ENCODE measurements at regions not wholly inside any gene's neighbourhood (a gene's known extent, or its start where the extent isn't known, plus 50 kb on each side); places are given as distances from the start of the nearest gene placed in this dataset.
A peak's percentile ranks its signal among the peaks of the same experiment; 100 is the strongest.

- DNase-seq (ENCODE audit: low spot score): peak; percentile 34
Measured at GRCh38 chr6:144578385-144579350, 293.5 kb downstream of the UTRN start.

DNA sequence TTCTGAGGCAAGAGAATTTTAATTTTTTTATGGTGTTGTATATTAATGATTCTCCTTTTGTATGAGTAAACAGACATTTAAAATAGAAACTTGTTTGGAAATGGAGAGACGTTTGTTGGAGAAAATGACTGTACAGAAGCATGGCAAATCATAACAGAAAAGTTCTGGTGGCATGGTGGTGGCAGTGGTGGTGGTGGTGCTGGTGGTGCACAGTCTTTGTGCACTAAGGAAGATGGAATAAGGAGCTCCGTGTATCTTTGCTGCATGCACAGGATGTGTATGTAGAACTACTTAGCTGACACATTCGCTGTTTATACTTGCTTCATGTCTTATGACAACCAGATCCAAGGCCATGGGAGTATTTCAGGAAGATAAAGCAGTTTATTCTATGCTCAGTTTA lies 294.9 kb downstream of the UTRN start:
- DNase-seq (ENCODE audit: low spot score): no peak

DNA sequence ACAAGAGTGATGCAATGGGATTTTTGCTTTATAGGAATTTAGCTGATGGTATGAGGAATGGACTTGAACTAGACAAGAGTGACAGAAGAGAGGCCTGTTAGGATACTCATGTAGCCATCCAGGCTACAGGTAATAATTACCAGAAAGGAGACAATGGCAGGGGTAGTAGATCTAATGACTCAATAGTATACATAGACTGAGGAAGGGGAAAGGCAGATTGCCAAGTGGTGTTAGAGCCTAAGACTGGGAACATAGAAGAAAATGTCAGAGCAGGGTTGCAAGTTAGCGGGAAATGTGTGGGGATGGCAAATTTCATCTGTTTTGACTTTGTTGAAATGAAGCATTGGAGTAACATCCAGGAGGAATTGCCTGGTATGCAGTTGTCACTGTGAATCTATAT lies 295.6 kb downstream of the UTRN start:
- DNase-seq (ENCODE audit: low spot score): no peak

DNA sequence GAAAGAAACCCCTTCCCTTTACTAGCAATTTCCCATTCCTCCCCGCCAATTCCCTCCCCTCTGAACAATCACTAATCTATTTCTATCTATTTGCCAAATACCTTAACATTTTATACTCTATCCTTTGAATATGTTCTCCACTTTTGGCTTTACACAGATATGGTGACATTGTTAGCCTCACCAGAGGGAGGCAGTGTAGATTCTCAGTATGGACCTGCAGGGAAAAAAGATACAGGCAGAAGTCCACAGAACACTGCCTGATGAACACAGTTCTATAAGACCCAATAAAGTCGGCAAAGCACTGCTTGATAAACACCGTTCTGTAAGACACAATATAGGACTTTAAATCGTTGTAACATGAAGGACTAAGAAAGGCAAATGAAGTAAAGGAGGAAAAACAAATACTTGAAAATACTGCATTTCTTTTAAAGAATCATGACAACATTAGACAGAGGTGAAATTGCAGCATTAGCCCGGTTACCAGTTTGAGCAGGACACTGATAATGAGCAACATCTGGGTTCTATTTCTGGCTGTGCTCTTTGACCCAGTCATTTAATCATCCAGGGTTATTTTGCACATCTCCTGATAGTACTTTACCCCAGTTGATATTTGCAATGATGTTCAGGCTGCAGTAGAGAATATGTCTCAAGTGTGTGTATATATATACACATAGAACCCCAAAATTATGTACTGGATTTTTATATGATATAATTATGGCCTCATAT lies 296.8 kb downstream of the UTRN start:
- DNase-seq (ENCODE audit: low spot score): peak; percentile 14

DNA sequence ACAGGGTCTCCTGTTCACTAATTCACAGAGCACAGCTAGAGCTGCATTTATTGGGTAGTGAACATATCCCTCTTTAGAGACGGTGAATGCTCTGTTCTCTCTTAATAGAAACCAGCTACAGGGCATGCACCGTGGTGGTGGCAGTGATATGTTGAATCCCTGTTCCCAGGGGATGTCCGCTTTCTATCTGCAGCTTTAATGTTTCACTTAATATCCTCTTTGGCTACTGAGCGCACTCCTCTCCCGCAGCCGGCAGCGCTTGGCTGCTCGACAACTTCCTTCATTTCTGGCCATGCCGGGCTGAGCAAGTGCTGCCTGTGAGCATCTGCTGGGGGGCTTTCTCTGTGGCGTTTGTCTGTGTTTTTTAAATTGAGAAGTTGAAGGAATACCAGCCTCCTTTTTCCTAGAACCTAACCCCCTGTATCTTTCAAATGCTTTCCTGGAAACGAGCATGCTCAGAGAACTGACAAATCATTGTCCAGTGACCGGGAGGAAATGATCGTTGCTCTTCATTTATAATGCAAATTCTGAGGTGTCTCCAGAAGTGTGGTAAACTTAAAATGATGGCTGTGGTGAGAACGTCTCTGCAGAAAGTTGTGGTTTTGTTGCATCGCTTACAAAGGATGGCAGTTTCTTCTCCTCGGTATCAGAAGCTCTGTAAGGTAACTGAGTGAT lies 297.9 kb downstream of the UTRN start:
- DNase-seq (ENCODE audit: low spot score): no peak

- no peak for DNase-seq (ENCODE audit: low spot score)
Measured at GRCh38 chr6:144583614-144583954, 298.4 kb downstream of the UTRN start.

DNA sequence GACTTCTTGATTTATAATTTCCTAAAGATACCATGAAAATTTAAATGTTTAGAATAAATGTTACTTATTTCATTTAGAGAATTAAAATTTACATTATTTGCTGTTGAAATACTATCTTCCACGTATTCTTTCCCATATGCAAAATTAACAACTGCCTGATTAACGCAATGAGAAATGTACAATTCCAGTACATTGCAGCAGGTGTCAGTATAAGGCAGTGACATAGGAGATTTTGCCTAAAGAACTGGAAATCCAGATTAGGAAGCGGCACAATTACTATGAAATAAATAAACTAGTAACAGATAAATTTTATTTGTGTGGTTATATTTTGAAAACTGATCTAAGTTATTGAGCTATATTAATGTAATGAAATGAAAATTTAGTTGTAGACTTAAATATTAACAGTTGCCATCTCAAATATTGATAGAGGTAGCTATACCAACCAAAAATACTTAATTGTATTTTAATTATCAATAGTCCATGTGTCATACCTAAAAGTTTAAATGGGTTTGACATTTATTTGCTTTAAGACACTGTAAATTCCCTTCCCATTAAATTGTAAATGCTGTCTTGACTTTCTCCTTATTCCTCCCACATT lies 300.2 kb downstream of the UTRN start:
- DNase-seq (ENCODE audit: low spot score): peak; percentile 66

GRCh38 chr6:144586986-144587385 lies 301.9 kb downstream of the UTRN start:
- no peak for DNase-seq (ENCODE audit: low spot score)

- DNase-seq (ENCODE audit: low spot score): no peak
Measured at GRCh38 chr6:144588697-144589325, 303.7 kb downstream of the UTRN start.

GRCh38 chr6:144590532-144590931 lies 305.4 kb downstream of the UTRN start:
- no peak for DNase-seq (ENCODE audit: low spot score)

- no peak for DNase-seq (ENCODE audit: low spot score)
Measured at GRCh38 chr6:144593392-144593791, 308.3 kb downstream of the UTRN start.

DNA sequence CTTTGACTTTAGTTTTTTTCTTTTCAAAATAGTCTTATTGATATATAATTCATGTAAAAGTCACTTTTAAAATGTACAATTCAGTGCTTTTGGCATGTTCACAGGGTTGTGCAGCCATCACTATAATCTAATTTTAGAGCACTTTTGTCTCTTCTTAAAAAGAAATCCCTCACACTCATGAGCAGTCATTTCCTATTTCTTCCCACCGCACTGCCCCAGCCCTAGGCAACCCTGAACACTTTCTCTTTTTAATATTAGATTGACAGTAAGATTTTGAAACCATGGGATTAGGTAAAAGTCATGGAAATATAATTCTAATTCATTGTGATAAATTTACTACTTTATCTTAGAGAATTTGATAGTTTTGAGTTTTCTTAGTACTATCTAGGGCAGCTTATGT lies 309.4 kb downstream of the UTRN start:
- no peak for DNase-seq (ENCODE audit: low spot score)

DNA sequence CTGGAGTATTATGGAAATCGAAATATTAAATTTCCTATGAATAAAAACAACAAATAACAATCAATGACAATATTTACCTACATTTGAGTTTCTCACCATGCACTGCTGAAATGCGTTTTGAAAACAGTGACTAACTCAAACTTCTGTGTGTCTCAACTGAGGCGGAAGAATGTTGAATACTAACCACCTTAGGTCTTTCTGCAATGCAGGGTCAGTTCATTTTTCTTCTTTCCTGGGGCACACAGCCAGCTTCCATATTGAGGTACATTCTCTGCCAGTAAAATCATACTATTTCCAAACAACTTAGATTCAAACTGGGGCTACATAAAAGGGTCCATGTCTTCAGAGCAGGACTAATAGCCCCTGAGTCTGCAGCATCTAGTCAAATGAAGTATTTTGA lies 310.1 kb downstream of the UTRN start:
- DNase-seq (ENCODE audit: low spot score): no peak

DNA sequence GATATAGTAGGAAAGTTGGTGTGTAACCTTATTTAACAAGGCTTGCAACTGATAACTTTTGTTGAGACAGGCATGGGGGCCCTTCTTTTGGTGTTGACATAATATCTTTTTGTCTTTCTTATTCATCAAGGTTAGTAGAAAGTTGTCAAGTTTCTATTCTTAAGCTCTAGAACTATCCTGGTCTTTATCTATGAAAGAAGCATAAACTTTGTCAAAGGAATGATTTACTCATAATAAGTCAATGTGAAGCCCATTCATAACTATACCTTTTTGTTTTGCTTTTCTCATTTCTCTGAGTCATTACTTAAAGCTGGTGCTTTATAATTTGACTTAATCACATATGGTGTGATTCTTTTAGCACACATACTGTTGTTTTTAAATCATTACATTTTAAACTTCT lies 312.4 kb downstream of the UTRN start:
- no peak for DNase-seq (ENCODE audit: low spot score)

DNA sequence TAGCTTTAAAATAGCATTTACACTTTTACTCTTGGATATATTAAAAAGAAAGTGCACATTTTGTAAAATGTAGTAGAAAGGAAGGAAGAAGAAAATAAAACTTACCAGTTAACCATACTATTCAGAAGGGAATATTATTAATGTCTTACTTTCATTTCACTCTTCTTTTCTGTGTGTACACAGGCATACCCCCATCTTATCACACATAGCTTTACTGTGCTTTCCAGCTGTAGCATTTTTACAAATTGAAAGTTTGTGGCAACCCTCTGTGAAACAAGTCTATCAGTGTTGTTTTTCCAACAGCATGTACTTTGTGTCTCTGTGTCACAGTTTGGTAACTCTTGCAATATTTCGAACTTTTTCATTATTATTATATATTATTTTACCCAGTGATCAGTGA lies 314.5 kb downstream of the UTRN start:
- no peak for DNase-seq (ENCODE audit: low spot score)

- no peak for DNase-seq (ENCODE audit: low spot score)
Measured at GRCh38 chr6:144601221-144601620, 316.1 kb downstream of the UTRN start.

DNA sequence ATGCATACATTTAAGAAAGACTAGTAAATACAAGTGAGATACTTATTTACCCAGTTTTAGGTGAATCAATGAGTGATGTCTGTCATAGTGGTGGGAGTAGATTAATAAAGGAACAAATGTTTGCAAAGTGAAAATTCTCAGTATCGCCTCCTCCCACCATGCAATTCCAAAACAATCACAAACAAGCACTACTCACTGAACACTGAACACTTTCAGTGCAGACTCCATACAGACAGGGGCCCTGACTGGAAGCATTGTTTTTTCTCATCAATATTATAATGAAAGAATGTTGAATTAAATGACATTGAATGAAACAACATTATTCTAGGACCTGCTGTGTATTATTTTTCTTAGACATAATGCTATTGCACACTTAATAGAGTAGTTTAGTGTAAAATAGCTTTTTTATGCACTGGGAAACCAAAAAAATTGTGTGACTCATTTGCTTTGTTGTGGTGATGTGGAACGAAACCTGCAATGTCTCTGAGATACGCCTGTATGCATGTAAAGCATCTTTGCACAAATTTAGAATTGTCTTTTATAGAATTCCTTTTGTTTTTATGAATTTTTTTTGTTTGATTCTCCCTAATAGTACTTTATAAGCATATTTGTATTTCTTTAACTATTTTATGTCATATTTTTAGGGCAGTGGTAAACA lies 317.5 kb downstream of the UTRN start:
- DNase-seq (ENCODE audit: low spot score): no peak

GRCh38 chr6:144606083-144606482 lies 320.9 kb downstream of the UTRN start:
- no peak for DNase-seq (ENCODE audit: low spot score)

GRCh38 chr6:144607998-144608735 lies 323.0 kb downstream of the UTRN start:
- DNase-seq (ENCODE audit: low spot score): no peak

DNA sequence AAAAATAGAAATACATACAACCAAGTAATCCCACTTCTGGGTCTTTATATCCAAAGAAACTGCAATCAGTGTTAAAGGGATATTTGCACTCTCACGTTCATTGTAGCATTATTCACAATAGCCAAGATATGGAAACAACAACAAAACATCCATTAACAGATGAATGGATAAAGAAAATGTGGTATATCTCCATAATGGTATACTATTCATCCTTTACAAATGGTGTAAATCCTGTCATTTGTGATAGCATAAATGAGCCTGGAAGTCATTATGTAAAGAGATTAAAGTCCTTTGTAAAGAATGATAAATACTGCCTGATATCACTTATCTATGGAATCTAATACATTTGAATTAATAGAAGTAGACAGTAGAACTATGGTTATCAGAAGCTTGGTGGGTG lies 327.7 kb downstream of the UTRN start:
- no peak for DNase-seq (ENCODE audit: low spot score)

GRCh38 chr6:144613859-144614258 lies 328.7 kb downstream of the UTRN start:
- DNase-seq (ENCODE audit: low spot score): no peak
